SU-DHL-6 (cell line): ENCODE measurements at regions not wholly inside any gene's neighbourhood (a gene's known extent, or its start where the extent isn't known, plus 50 kb on each side); places are given as distances from the start of the nearest gene placed in this dataset.

ENCODE experiments used
- H2AFZ ChIP-seq: fragments of 200-600 bp; sonication (generic); 2 replicates; pipeline ENCODE4 v1.6.1; 2014; ENCODE audit warnings: low read depth, mild to moderate bottlenecking, moderate library complexity, mixed read lengths, antibody characterized with exemption, low read length; ENCODE audit not compliant: severe bottlenecking
- H3F3A ChIP-seq: fragments of 200-600 bp; shearing (Covaris generic); 2 replicates; pipeline ENCODE4 v1.6.0; 2016; ENCODE audit warnings: antibody characterized with exemption, mild to moderate bottlenecking; ENCODE audit not compliant: insufficient read depth
- H3K27ac ChIP-seq: fragments of 200-600 bp; sonication (generic); 2 replicates; pipeline ENCODE4 v1.5.1; 2016; ENCODE audit warnings: low read depth, mild to moderate bottlenecking, low read length, moderate library complexity, mixed read lengths
- H3K27me3 ChIP-seq: fragments of 200-600 bp; sonication (generic), shearing (Covaris generic); 2 replicates; pipeline ENCODE4 v1.6.0; 2014; ENCODE audit warnings: mild to moderate bottlenecking, low read length
- H3K36me3 ChIP-seq: fragments of 200-600 bp; sonication (generic); 2 replicates; pipeline ENCODE4 v1.6.1; 2014; ENCODE audit warnings: mild to moderate bottlenecking, low read length, mixed read lengths
- H3K4me2 ChIP-seq: fragments of 300-600, 200-600 bp; shearing (Covaris generic), sonication (generic); 2 replicates; pipeline ENCODE4 v1.6.0; 2014; ENCODE audit warnings: low read length, low read depth, mild to moderate bottlenecking; ENCODE audit not compliant: poor library complexity, severe bottlenecking
- H3K4me3 ChIP-seq: fragments of 200-600 bp; sonication (generic); 2 replicates; pipeline ENCODE4 v1.5.1; 2014; ENCODE audit warnings: antibody characterized with exemption, low read length, mild to moderate bottlenecking, mixed read lengths; ENCODE audit not compliant: insufficient read depth, poor library complexity, severe bottlenecking
- H3K79me2 ChIP-seq: fragments of 200-600 bp; sonication (generic); 2 replicates; pipeline ENCODE4 v1.6.1; 2014; ENCODE audit warnings: mild to moderate bottlenecking, low read length, moderate library complexity; ENCODE audit not compliant: insufficient read depth
- H3K9ac ChIP-seq: fragments of 200-600 bp; sonication (generic); 2 replicates; pipeline ENCODE4 v1.7.0; 2014; ENCODE audit warnings: mild to moderate bottlenecking, low read length
- H3K9me2 ChIP-seq: fragments of 200-600 bp; sonication (generic); replicated peaks from 2 replicates; pipeline ENCODE4 v1.6.1; 2014; ENCODE audit warnings: low read length; ENCODE audit not compliant: insufficient read depth
- H3K9me3 ChIP-seq: fragments of 200-600 bp; sonication (generic); 2 replicates; pipeline ENCODE4 v1.6.1; 2014; ENCODE audit warnings: low read length, mixed read lengths; ENCODE audit not compliant: insufficient read depth
- H4K20me1 ChIP-seq: fragments of 200-600 bp; sonication (generic); 2 replicates; pipeline ENCODE4 v1.6.1; 2014; ENCODE audit warnings: low read depth, mild to moderate bottlenecking, antibody characterized with exemption, low read length, moderate library complexity, mixed read lengths
- EZH2phosphoT487 ChIP-seq: fragments of 200-600 bp; sonication (generic), shearing (Covaris generic); conservative IDR thresholded peaks from 2 replicates; pipeline ENCODE4 v1.6.1; 2018; ENCODE audit warnings: mild to moderate bottlenecking, antibody characterized with exemption, low read length, moderate library complexity, mixed read lengths
- TF ChIP-seq, protein P1 (sequence below): fragments of 200-600 bp; sonication (generic); IDR thresholded peaks from one replicate; pipeline ENCODE4 v1.5.1; 2017; ENCODE audit warnings: antibody characterized with exemption, mild to moderate bottlenecking, low read length, moderate library complexity; ENCODE audit not compliant: insufficient read depth, poor library complexity, severe bottlenecking

DNA sequence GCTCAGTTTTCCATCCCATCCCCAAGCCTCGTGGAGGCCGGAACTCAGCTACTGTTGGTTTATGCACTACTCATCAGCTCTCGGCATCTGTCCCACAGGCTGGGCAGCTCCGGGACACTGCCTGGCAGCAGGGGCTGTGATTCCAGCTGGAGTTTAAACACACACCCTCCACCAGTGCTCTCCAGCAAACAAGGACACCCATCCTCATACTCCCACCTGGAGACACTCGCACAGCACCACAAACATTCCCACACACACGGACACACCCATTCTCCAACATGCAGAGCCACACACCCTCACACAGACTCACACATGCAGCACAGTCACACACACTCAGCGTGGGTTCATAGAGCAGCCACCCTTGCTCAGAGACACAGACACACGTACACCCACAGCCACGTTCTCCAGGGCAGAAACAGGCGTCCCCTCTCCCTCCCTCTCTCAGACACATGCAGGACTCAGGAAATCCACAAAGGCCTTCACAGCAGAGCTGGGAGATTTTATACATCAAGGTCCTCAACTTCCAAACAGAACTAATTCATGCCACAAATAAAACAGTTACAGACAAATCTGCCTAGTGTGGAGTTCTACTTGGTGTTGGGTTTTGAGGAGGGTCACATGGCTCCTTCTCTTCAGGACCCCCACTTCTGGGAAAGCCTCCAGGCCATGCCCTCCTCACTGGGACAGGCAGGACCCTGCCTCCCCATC lies 785.4 kb downstream of the UQCRFS1 start:
- no peak overlapping the region for H3K4me2 ChIP-seq
- no peak overlapping the region for H3K9ac ChIP-seq

DNA sequence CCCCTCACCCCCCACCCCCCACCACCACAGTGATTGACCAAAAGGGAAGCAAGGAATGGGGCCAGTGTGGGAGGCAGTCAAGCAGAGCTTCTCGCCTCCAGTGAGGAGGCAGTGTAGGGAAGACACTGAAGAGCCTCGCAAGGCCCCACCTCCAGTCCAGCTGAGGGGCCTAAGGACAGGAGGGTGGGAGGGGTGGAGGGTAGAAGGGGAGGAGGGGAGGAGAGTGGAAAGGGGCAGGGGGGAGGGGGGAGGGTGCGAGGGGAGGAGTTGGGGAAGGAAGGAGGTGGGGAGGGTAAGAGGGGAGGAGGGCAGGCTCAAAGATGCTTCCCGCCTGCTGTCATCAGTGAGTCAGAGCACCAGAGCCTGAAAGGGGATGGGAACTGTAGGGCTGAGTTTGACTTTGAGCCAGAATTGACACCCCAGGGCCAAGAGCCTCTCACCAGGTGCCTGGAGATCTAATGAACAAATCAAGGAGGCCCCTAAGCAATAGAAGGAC lies 786.2 kb downstream of the UQCRFS1 start:
- Histone ChIP-seq H3K4me2 (no peak overlapping the region), H3F3A (peaks cover 9% of the 10 kb centered on the region)

More for the DNA sequence above, 785.4 kb downstream of the UQCRFS1 start:
- Histone ChIP-seq H3K9me3 (no peaks in the 10 kb centered on the region), H3K4me3 (no peak overlapping the region), H3K9me2 (no peaks in the 10 kb centered on the region), H3K79me2 (no peaks in the 10 kb centered on the region), H4K20me1 (no peaks in the 10 kb centered on the region), H3K36me3 (no peaks in the 10 kb centered on the region), H3F3A (peaks cover 9% of the 10 kb centered on the region), H3K27ac (no peak overlapping the region), H2AFZ (no peak overlapping the region), H3K27me3 (no peaks in the 10 kb centered on the region)
- TF ChIP-seq EZH2phosphoT487 = no peak
- TF ChIP-seq, protein P1, sequence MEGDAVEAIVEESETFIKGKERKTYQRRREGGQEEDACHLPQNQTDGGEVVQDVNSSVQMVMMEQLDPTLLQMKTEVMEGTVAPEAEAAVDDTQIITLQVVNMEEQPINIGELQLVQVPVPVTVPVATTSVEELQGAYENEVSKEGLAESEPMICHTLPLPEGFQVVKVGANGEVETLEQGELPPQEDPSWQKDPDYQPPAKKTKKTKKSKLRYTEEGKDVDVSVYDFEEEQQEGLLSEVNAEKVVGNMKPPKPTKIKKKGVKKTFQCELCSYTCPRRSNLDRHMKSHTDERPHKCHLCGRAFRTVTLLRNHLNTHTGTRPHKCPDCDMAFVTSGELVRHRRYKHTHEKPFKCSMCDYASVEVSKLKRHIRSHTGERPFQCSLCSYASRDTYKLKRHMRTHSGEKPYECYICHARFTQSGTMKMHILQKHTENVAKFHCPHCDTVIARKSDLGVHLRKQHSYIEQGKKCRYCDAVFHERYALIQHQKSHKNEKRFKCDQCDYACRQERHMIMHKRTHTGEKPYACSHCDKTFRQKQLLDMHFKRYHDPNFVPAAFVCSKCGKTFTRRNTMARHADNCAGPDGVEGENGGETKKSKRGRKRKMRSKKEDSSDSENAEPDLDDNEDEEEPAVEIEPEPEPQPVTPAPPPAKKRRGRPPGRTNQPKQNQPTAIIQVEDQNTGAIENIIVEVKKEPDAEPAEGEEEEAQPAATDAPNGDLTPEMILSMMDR = no peak

DNA sequence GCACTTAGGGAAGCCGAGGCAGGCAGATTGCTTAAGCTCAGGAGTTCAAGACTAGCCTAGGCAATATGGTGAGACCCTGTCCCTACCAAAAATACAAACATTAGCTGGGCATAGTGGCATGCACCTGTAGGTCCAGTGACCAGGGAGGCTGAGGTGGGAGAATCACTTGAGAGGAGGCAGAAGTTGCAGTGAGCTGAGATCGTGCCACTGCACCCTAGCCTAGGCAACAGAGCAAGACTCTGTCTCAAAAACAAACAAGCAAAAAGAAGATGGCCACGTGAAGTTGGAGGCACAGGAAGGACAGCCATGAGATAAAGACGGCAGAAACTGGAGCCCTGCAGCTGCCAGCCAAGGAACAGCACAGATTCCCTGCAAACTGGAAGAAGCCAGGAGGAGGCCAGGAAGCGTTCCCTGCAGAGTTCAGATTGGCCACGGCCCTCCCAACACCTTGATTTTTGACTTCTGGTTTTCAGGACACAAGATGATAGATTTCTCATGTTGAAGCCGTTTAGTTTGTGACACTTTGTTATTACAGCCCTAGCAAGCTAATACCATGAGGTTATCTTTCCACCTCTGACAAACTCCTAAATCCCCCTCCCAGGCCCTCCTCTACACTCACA lies 786.7 kb downstream of the UQCRFS1 start:
- H3K9me2 ChIP-seq = no peaks in the 10 kb centered on the region
- no peaks in the 10 kb centered on the region for H3K79me2 ChIP-seq
- no peak overlapping the region for H3K4me2 ChIP-seq
- no peak overlapping the region for H3K9ac ChIP-seq
- no peaks in the 10 kb centered on the region for H3K9me3 ChIP-seq
- H3K27ac ChIP-seq = no peak overlapping the region
- H3K27me3 ChIP-seq = no peaks in the 10 kb centered on the region
- H2AFZ ChIP-seq = no peak overlapping the region
- peaks cover 9% of the 10 kb centered on the region for H3F3A ChIP-seq
- no peaks in the 10 kb centered on the region for H4K20me1 ChIP-seq
- H3K4me3 ChIP-seq = no peak overlapping the region
- no peaks in the 10 kb centered on the region for H3K36me3 ChIP-seq
- TF ChIP-seq, protein P1 = no peak

More for the DNA sequence above, 786.2 kb downstream of the UQCRFS1 start:
- TF ChIP-seq EZH2phosphoT487 = no peak
- TF ChIP-seq, protein P1 = no peak
- Histone ChIP-seq H3K9me2 (no peaks in the 10 kb centered on the region), H4K20me1 (no peaks in the 10 kb centered on the region), H3K27ac (no peak overlapping the region), H3K79me2 (no peaks in the 10 kb centered on the region), H2AFZ (no peak overlapping the region), H3K36me3 (no peaks in the 10 kb centered on the region), H3K9ac (no peak overlapping the region), H3K9me3 (no peaks in the 10 kb centered on the region), H3K4me3 (no peak overlapping the region), H3K27me3 (no peaks in the 10 kb centered on the region)
